SK-N-SH (cell line): ENCODE measurements at regions not wholly inside any gene's neighbourhood (a gene's known extent, or its start where the extent isn't known, plus 50 kb on each side); places are given as distances from the start of the nearest gene placed in this dataset.

Experiments used
- CTCF ChIA-PET: fragments of 300-600, 350-600 bp; formaldehyde crosslinking; extraction: SDS; loops from one replicate; lab custom pipeline; 2021; lab: Yijun Ruan, JAX
- POLR2A ChIA-PET: fragments of 350-600 bp; sonication (Branson Sonifier 250); formaldehyde crosslinking; extraction: SDS; loops from one replicate; lab custom pipeline; 2020; ENCODE audit warnings: antibody characterized with exemption, inconsistent platforms; lab: Yijun Ruan, JAX
- DNase-seq: peaks from one replicate; pipeline ENCODE4 v3.0.0; 2012
- H2AFZ ChIP-seq: fragments of 200-600 bp; sonication (generic); 2 replicates; pipeline ENCODE4 v1.8.1; 2016; ENCODE audit warnings: antibody characterized with exemption, mild to moderate bottlenecking, low read depth
- H3F3A ChIP-seq: fragments of 200-600 bp; sonication (generic); replicated peaks from 2 replicates; pipeline ENCODE3; 2016; ENCODE audit warnings: antibody characterized with exemption, mild to moderate bottlenecking; ENCODE audit not compliant: insufficient read depth
- H3K27ac ChIP-seq, 2 experiments: fragments of 200-500 bp in 1 of 2; fragments of 200-600 bp in 1 of 2; sonication (Bioruptor generic) in 1 of 2; sonication (generic), shearing (Covaris generic) in 1 of 2; 2 replicates each; pipeline versions ENCODE4 v1.5.1 to v1.6.1; 2014 to 2016; ENCODE audit warnings: low read depth in 2 of 2, inconsistent platforms in 1 of 2, low read length in 1 of 2, mild to moderate bottlenecking in 1 of 2, mixed read lengths in 1 of 2
- H3K27me3 ChIP-seq: fragments of 200-600 bp; sonication (generic), shearing (Covaris generic); 2 replicates; pipeline ENCODE4 v1.6.1; 2016; ENCODE audit warnings: mixed run types; ENCODE audit not compliant: insufficient read depth
- H3K36me3 ChIP-seq, 2 experiments: fragments of 200-500 bp in 1 of 2; fragments of 200-600 bp in 1 of 2; sonication (Bioruptor generic) in 1 of 2; sonication (generic) in 1 of 2; replicated peaks in 1 of 2; 2 replicates each; pipeline versions ENCODE3 to v1.5.1; 2014 to 2016; ENCODE audit warnings: low read length in 1 of 2, mild to moderate bottlenecking in 1 of 2; ENCODE audit not compliant: insufficient read depth in 2 of 2, control insufficient read depth in 1 of 2
- H3K4me1 ChIP-seq, 2 experiments: fragments of 200-500 bp in 1 of 2; fragments of 200-600 bp in 1 of 2; sonication (Bioruptor generic) in 1 of 2; sonication (generic), shearing (Covaris generic) in 1 of 2; 2 replicates each; pipeline versions ENCODE4 v1.5.1 to v1.6.1; 2014 to 2016; ENCODE audit warnings: low read depth in 1 of 2, low read length in 1 of 2, mixed run types in 1 of 2; ENCODE audit not compliant: insufficient read depth in 2 of 2, control insufficient read depth in 1 of 2
- H3K4me2 ChIP-seq: fragments of 200-600 bp; sonication (generic), shearing (Covaris generic); 2 replicates; pipeline ENCODE4 v1.6.1; 2017; ENCODE audit warnings: mixed run types
- H3K4me3 ChIP-seq, 2 experiments: fragments of 200-500 bp in 1 of 2; fragments of 200-600 bp in 1 of 2; sonication (Bioruptor generic) in 1 of 2; sonication (generic), shearing (Covaris generic) in 1 of 2; 2 replicates each; pipeline versions ENCODE4 v1.5.1 to v1.8.1; 2014 to 2016; ENCODE audit warnings: low read depth in 2 of 2, inconsistent platforms in 1 of 2, low read length in 1 of 2, mild to moderate bottlenecking in 1 of 2, mixed read lengths in 1 of 2, moderate library complexity in 1 of 2
- H3K79me2 ChIP-seq: fragments of 200-600 bp; sonication (generic); 2 replicates; pipeline ENCODE4 v1.8.1; 2017; ENCODE audit warnings: mild to moderate bottlenecking; ENCODE audit not compliant: insufficient read depth
- H3K9ac ChIP-seq: fragments of 200-600 bp; sonication (generic); 2 replicates; pipeline ENCODE4 v1.6.1; 2017; ENCODE audit warnings: mixed run types
- H3K9me2 ChIP-seq: fragments of 200-600 bp; sonication (generic); 2 replicates; pipeline ENCODE4 v1.6.1; 2017; ENCODE audit warnings: mixed run types
- H3K9me3 ChIP-seq: fragments of 200-600 bp; sonication (generic); 2 replicates; pipeline ENCODE4 v1.6.1; 2017; ENCODE audit warnings: mixed run types, mild to moderate bottlenecking, moderate library complexity
- H4K20me1 ChIP-seq: fragments of 200-600 bp; sonication (generic); 2 replicates; pipeline ENCODE4 v1.6.1; 2017; ENCODE audit warnings: mild to moderate bottlenecking, mixed run types; ENCODE audit not compliant: insufficient read depth
- ELF1 ChIP-seq: IDR thresholded peaks from 2 replicates; pipeline ENCODE4 v1.4.0; 2012
- EP300 ChIP-seq, 2 experiments: IDR thresholded peaks; 2 replicates each; pipeline versions ENCODE4 v1.4.0 to v1.6.1; 2012; ENCODE audit warnings: borderline replicate concordance in 1 of 2, low read depth in 1 of 2, low read length in 1 of 2
- EZH2phosphoT487 ChIP-seq: fragments of 200-600 bp; sonication (generic); IDR thresholded peaks from 2 replicates; pipeline ENCODE4 v1.6.1; 2017; ENCODE audit warnings: low read depth, mixed run types, mild to moderate bottlenecking, antibody characterized with exemption, moderate library complexity, borderline replicate concordance
- FOSL2 ChIP-seq: IDR thresholded peaks from 2 replicates; pipeline ENCODE4 v1.4.0; 2012; ENCODE audit warnings: low read depth, mild to moderate bottlenecking, moderate library complexity, borderline replicate concordance
- GABPA ChIP-seq: IDR thresholded peaks from 2 replicates; pipeline ENCODE4 v1.4.0; 2012; ENCODE audit warnings: low read depth, mild to moderate bottlenecking
- JUND ChIP-seq: IDR thresholded peaks from 2 replicates; pipeline ENCODE4 v1.4.0; 2012
- MXI1 ChIP-seq: IDR thresholded peaks from 2 replicates; pipeline ENCODE4 v1.6.1; 2012; ENCODE audit warnings: mild to moderate bottlenecking, low read depth, low read length, improper control_type of control experiment
- NFIC ChIP-seq: IDR thresholded peaks from 2 replicates; pipeline ENCODE4 v1.4.0; 2012; ENCODE audit warnings: borderline replicate concordance
- SIN3A ChIP-seq: IDR thresholded peaks from 2 replicates; pipeline ENCODE4 v1.6.1; 2012; ENCODE audit warnings: low read depth, mild to moderate bottlenecking, low read length, moderate library complexity, borderline replicate concordance
- SMC3 ChIP-seq: IDR thresholded peaks from 2 replicates; pipeline ENCODE4 v1.6.1; 2012; ENCODE audit warnings: low read depth, low read length, improper control_type of control experiment
- YY1 ChIP-seq: IDR thresholded peaks from 2 replicates; pipeline ENCODE4 v1.4.0; 2012; ENCODE audit warnings: low read depth, mild to moderate bottlenecking
- WGBS: methylation state at CpG from one replicate; pipeline ENCODE4 v1.1.6; 2017; ENCODE audit warnings: low lambda C conversion rate; 5-methylcytosine and 5-hydroxymethylcytosine counted together
- TF ChIP-seq, protein P1 (sequence below): IDR thresholded peaks from 2 replicates; pipeline ENCODE4 v1.4.0; 2012; ENCODE audit warnings: low read depth, borderline replicate concordance
- TF ChIP-seq, protein P2 (sequence below): IDR thresholded peaks from 2 replicates; pipeline ENCODE4 v1.6.1; 2012; ENCODE audit warnings: mild to moderate bottlenecking, low read depth, low read length, moderate library complexity
- TF ChIP-seq, protein P3 (sequence below): IDR thresholded peaks from 2 replicates; pipeline ENCODE4; 2012
- TF ChIP-seq, protein P4 (sequence below): fragments of 150-350 bp; IDR thresholded peaks from 2 replicates; pipeline ENCODE4 v1.6.1; 2017; ENCODE audit warnings: antibody characterized with exemption, low read length, low read depth, borderline replicate concordance
- TF ChIP-seq, protein P5 (sequence below): fragments of 150-350 bp; IDR thresholded peaks from 2 replicates; pipeline ENCODE4 v1.6.1; 2016; ENCODE audit warnings: mild to moderate bottlenecking, low read depth, low read length

DNA sequence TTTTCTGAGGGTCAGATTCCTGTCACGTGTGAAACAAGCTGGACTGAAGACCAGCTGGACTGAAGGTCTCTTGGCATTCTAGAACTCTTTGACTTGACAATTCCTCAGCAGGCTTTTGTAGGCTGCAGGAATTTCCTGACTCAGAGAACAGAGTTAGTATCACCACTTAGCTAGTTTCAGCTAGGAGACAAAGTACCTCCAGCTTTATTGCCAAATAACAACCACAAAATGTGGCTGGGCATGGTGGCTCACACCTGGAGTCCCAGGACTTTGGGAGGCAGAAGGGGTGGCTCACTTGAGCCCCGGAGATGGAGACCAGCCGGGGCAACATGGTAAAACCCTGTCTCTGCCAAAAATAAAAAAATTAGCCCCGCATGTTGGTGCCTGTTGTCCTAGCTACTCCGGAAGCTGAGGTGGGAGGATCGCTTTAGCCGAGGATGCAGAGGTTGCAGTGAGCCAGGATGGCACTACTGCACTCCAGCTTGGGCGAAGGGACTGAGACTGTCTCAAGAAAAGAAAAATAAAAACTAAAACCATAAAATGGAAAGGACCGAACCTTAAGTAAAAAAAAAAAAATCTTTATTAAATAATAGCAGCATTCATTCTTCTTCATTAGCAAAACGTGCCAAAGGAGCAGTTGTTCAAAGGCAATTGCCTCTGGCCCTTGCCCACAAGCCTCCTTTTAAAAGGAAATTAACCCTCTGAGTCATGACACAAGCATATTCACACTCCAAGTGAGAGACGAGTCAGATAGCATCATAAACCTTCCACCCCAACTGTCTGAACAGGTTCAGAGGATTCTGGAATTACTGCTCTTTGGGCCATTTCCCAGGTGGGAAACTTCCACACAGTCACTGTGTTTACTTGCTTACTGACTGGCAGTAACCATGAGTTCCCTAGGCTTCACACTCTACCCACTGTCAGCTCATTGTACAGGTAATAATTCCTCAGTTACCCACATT is 88.9 kb downstream of the MYL12B start:
- DNase-seq, result no peak
- ChIA-PET CTCF (no interaction called here), POLR2A (no interaction called here)
- TF ChIP-seq, protein P1, sequence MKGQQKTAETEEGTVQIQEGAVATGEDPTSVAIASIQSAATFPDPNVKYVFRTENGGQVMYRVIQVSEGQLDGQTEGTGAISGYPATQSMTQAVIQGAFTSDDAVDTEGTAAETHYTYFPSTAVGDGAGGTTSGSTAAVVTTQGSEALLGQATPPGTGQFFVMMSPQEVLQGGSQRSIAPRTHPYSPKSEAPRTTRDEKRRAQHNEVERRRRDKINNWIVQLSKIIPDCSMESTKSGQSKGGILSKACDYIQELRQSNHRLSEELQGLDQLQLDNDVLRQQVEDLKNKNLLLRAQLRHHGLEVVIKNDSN, result no peak
- no peak for TF ChIP-seq FOSL2
- TF ChIP-seq, protein P2, sequence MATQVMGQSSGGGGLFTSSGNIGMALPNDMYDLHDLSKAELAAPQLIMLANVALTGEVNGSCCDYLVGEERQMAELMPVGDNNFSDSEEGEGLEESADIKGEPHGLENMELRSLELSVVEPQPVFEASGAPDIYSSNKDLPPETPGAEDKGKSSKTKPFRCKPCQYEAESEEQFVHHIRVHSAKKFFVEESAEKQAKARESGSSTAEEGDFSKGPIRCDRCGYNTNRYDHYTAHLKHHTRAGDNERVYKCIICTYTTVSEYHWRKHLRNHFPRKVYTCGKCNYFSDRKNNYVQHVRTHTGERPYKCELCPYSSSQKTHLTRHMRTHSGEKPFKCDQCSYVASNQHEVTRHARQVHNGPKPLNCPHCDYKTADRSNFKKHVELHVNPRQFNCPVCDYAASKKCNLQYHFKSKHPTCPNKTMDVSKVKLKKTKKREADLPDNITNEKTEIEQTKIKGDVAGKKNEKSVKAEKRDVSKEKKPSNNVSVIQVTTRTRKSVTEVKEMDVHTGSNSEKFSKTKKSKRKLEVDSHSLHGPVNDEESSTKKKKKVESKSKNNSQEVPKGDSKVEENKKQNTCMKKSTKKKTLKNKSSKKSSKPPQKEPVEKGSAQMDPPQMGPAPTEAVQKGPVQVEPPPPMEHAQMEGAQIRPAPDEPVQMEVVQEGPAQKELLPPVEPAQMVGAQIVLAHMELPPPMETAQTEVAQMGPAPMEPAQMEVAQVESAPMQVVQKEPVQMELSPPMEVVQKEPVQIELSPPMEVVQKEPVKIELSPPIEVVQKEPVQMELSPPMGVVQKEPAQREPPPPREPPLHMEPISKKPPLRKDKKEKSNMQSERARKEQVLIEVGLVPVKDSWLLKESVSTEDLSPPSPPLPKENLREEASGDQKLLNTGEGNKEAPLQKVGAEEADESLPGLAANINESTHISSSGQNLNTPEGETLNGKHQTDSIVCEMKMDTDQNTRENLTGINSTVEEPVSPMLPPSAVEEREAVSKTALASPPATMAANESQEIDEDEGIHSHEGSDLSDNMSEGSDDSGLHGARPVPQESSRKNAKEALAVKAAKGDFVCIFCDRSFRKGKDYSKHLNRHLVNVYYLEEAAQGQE, result no peak
- no peak for TF ChIP-seq SMC3
- TF ChIP-seq MXI1, result no peak
- no peak for TF ChIP-seq JUND
- TF ChIP-seq SIN3A, result no peak
- TF ChIP-seq, protein P3, sequence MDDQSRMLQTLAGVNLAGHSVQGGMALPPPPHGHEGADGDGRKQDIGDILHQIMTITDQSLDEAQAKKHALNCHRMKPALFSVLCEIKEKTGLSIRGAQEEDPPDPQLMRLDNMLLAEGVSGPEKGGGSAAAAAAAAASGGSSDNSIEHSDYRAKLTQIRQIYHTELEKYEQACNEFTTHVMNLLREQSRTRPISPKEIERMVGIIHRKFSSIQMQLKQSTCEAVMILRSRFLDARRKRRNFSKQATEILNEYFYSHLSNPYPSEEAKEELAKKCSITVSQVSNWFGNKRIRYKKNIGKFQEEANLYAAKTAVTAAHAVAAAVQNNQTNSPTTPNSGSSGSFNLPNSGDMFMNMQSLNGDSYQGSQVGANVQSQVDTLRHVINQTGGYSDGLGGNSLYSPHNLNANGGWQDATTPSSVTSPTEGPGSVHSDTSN, result no peak
- TF ChIP-seq NFIC, result no peak
- TF ChIP-seq EZH2phosphoT487, result no peak
- H3K4me1 ChIP-seq, result no peaks in the 10 kb centered on the region; a peak in 1 of 4 replicates
- no peak overlapping the region for H3K9ac ChIP-seq
- 73% methylated on average over 10 of the region's 11 CpGs for WGBS
- no peaks in the 10 kb centered on the region for H3K9me3 ChIP-seq
- no peak overlapping the region for H3K4me2 ChIP-seq
- no peaks in the 10 kb centered on the region for H3K9me2 ChIP-seq
- no peaks in the 10 kb centered on the region for H3K27me3 ChIP-seq
- no peaks in the 10 kb centered on the region for H3K36me3 ChIP-seq
- H2AFZ ChIP-seq, result no peak overlapping the region
- H3K79me2 ChIP-seq, result no peaks in the 10 kb centered on the region
- H3K27ac ChIP-seq, result no peak overlapping the region
- no peaks in the 10 kb centered on the region for H3F3A ChIP-seq
- no peak overlapping the region for H3K4me3 ChIP-seq
- H4K20me1 ChIP-seq, result no peaks in the 10 kb centered on the region

DNA sequence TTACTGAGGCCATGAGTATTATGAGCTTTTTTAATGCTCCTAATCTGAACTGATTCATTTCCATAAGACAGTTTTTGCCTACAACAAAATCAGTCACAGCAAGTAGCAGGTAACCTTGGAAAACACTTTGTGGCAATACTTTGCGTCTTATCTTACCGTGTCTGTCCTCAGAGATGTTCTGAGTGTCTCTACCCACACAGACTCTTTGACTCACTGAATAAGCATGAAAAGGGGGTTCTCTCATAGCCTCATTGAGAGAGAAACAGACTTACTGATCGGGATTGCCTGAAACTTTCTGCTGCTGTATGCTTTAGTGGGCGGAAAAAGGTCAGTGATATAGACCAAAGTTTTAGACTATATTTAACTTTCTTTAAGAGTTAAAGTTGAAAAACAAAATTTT is 92.6 kb downstream of the MYL12B start:
- no peaks in the 10 kb centered on the region for H3K9me2 ChIP-seq
- ChIA-PET CTCF (interaction anchor here (1.5 kb wide), 1 partner anchor 57 kb away, joined by 3 read pairs; no protein-coding TSS in a partner anchor), POLR2A (no interaction called here)
- H3K9me3 ChIP-seq, result no peaks in the 10 kb centered on the region
- no peak overlapping the region for H2AFZ ChIP-seq
- H3K36me3 ChIP-seq, result no peaks in the 10 kb centered on the region
- H3K9ac ChIP-seq, result no peak overlapping the region
- no peaks in the 10 kb centered on the region for H3K27me3 ChIP-seq
- no peaks in the 10 kb centered on the region for H3F3A ChIP-seq
- 73% methylated on average over 4 of the region's 4 CpGs for WGBS
- no peaks in the 10 kb centered on the region for H4K20me1 ChIP-seq
- H3K4me1 ChIP-seq, result no peaks in the 10 kb centered on the region; a peak in 2 of 4 replicates
- H3K79me2 ChIP-seq, result no peaks in the 10 kb centered on the region
- H3K4me2 ChIP-seq, result no peak overlapping the region
- no peak for DNase-seq
- no peak overlapping the region for H3K4me3 ChIP-seq
- no peak overlapping the region for H3K27ac ChIP-seq
- TF ChIP-seq ELF1 (no peak), GABPA (no peak), YY1 (no peak), EP300 (IDR thresholded peaks at IDR 0.05; ENCODE audit: borderline replicate concordance in 1 of 2, low read depth in 1 of 2, low read length in 1 of 2) (no peak), JUND (no peak)
- TF ChIP-seq, protein P1, result no peak
- TF ChIP-seq, protein P4, sequence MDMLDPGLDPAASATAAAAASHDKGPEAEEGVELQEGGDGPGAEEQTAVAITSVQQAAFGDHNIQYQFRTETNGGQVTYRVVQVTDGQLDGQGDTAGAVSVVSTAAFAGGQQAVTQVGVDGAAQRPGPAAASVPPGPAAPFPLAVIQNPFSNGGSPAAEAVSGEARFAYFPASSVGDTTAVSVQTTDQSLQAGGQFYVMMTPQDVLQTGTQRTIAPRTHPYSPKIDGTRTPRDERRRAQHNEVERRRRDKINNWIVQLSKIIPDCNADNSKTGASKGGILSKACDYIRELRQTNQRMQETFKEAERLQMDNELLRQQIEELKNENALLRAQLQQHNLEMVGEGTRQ, result no peak
- TF ChIP-seq, protein P5, sequence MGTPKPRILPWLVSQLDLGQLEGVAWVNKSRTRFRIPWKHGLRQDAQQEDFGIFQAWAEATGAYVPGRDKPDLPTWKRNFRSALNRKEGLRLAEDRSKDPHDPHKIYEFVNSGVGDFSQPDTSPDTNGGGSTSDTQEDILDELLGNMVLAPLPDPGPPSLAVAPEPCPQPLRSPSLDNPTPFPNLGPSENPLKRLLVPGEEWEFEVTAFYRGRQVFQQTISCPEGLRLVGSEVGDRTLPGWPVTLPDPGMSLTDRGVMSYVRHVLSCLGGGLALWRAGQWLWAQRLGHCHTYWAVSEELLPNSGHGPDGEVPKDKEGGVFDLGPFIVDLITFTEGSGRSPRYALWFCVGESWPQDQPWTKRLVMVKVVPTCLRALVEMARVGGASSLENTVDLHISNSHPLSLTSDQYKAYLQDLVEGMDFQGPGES, result no peak
- TF ChIP-seq, protein P3, result no peak
